Endodermal cell (in vitro differentiated cells): ENCODE measurements at regions not wholly inside any gene's neighbourhood (a gene's known extent, or its start where the extent isn't known, plus 50 kb on each side); places are given as distances from the start of the nearest gene placed in this dataset.

Source experiments
- DNase-seq: peaks from one replicate; pipeline ENCODE4 v3.0.0-alpha.2; 2017
- H3K27ac ChIP-seq: 2 replicates; pipeline ENCODE4 v1.5.1; 2013; ENCODE audit warnings: mild to moderate bottlenecking, low read depth, low read length, moderate library complexity
- H3K27me3 ChIP-seq: 2 replicates; pipeline ENCODE4 v1.6.1; 2013; ENCODE audit warnings: mild to moderate bottlenecking, low read length, moderate library complexity; ENCODE audit not compliant: insufficient read depth, control insufficient read depth, poor library complexity, severe bottlenecking
- H3K36me3 ChIP-seq: 2 replicates; pipeline ENCODE4 v1.7.0; 2013; ENCODE audit warnings: mild to moderate bottlenecking, low read length, moderate library complexity; ENCODE audit not compliant: control insufficient read depth, insufficient read depth
- H3K4me1 ChIP-seq: one replicate; pipeline ENCODE4 v1.7.0; 2013; ENCODE audit warnings: low read length; ENCODE audit not compliant: control insufficient read depth, insufficient read depth
- H3K4me3 ChIP-seq: 2 replicates; pipeline ENCODE4 v1.5.1; 2013; ENCODE audit warnings: mild to moderate bottlenecking, low read length, moderate library complexity
- H3K9ac ChIP-seq: 2 replicates; pipeline ENCODE4 v1.6.1; 2013; ENCODE audit warnings: mild to moderate bottlenecking, low read length, moderate library complexity; ENCODE audit not compliant: poor library complexity, severe bottlenecking; ENCODE audit errors: extremely low read depth
- H3K9me3 ChIP-seq: 2 replicates; pipeline ENCODE4 v1.6.1; 2013; ENCODE audit warnings: mild to moderate bottlenecking, low read length, moderate library complexity; ENCODE audit not compliant: control insufficient read depth
- H3K27ac Mint-ChIP-seq: 2 replicates; pipeline ENCODE4 v1.8.0; 2020; ENCODE audit warnings: mixed read lengths
- H3K27me3 Mint-ChIP-seq: 2 replicates; pipeline ENCODE4 v1.8.0; 2021; ENCODE audit warnings: mild to moderate bottlenecking, mixed read lengths; ENCODE audit not compliant: insufficient read depth
- H3K36me3 Mint-ChIP-seq: 2 replicates; pipeline ENCODE4 v1.8.0; 2020; ENCODE audit warnings: low read depth, mixed read lengths
- H3K4me1 Mint-ChIP-seq: 2 replicates; pipeline ENCODE4 v1.8.0; 2020; ENCODE audit warnings: mixed read lengths
- H3K4me3 Mint-ChIP-seq: 2 replicates; pipeline ENCODE4 v1.8.0; 2020; ENCODE audit warnings: mild to moderate bottlenecking, moderate library complexity, mixed read lengths
- H3K9me3 Mint-ChIP-seq: 2 replicates; pipeline ENCODE4 v1.8.0; 2020; ENCODE audit warnings: mild to moderate bottlenecking, mixed read lengths
- CTCF ChIP-seq: fragments of 200-600 bp; sonication (generic); conservative IDR thresholded peaks from 2 replicates; pipeline ENCODE4 v1.5.0; 2021; ENCODE audit warnings: antibody characterized with exemption, mild to moderate bottlenecking
- WGBS, 2 experiments: methylation state at CpG; one replicate each; pipeline versions ENCODE4 v1.1.5 to v1.1.7; 2013; ENCODE audit warnings: missing lambda C conversion rate in 2 of 2, mixed read lengths in 1 of 2; ENCODE audit not compliant: insufficient coverage in 1 of 2, insufficient read length in 1 of 2; 5-methylcytosine and 5-hydroxymethylcytosine counted together

- H3K9me3 ChIP-seq: peaks cover 15% of the 10 kb centered on the region
- no peak overlapping the region for H3K9ac ChIP-seq
- H3K27me3 ChIP-seq: no peaks in the 10 kb centered on the region
- no peak overlapping the region for H3K4me3 ChIP-seq
- DNase-seq: no peak
- Mint-ChIP-seq H3K4me3 (no peak overlapping the region), H3K27me3 (peaks cover 6% of the 10 kb centered on the region), H3K36me3 (no peaks in the 10 kb centered on the region), H3K9me3 (peaks cover 17% of the 10 kb centered on the region), H3K4me1 (no peaks in the 10 kb centered on the region), H3K27ac (no peak overlapping the region)
- no peak overlapping the region for H3K27ac ChIP-seq
- TF ChIP-seq CTCF: no peak
- WGBS, 2 experiments: 92% methylated on average over 2 to 3 of the region's 3 CpGs
- no peaks in the 10 kb centered on the region for H3K4me1 ChIP-seq
- H3K36me3 ChIP-seq: no peaks in the 10 kb centered on the region
These were observed 424.4 kb downstream of the NPHP4 start for GRCh38 chr1:5567839-5568238.

- Histone ChIP-seq H3K27me3 (no peaks in the 10 kb centered on the region), H3K36me3 (no peaks in the 10 kb centered on the region), H3K4me3 (no peak overlapping the region), H3K9me3 (peaks cover 15% of the 10 kb centered on the region), H3K4me1 (peaks cover 5% of the 10 kb centered on the region), H3K9ac (no peak overlapping the region), H3K27ac (no peak overlapping the region)
- Mint-ChIP-seq H3K4me1 (peaks cover 5% of the 10 kb centered on the region), H3K27ac (no peak overlapping the region), H3K9me3 (peaks cover 17% of the 10 kb centered on the region), H3K36me3 (no peaks in the 10 kb centered on the region), H3K4me3 (no peak overlapping the region), H3K27me3 (peaks cover 2% of the 10 kb centered on the region)
- DNase-seq: no peak
- no peak for TF ChIP-seq CTCF
- 83 to 93% methylated on average over 2 to 4 of the region's 4 CpGs for WGBS, 2 experiments
These were observed 425.3 kb downstream of the NPHP4 start for GRCh38 chr1:5566924-5567323.

GRCh38 chr1:5565281-5566125 is 426.7 kb downstream of the NPHP4 start:
- Histone ChIP-seq H3K4me1 (peaks cover 5% of the 10 kb centered on the region), H3K4me3 (no peak overlapping the region), H3K27ac (no peak overlapping the region), H3K36me3 (no peaks in the 10 kb centered on the region), H3K9ac (no peak overlapping the region), H3K9me3 (peaks cover 19% of the 10 kb centered on the region), H3K27me3 (no peaks in the 10 kb centered on the region)
- H3K9me3 Mint-ChIP-seq: peaks cover 11% of the 10 kb centered on the region
- H3K4me3 Mint-ChIP-seq: no peak overlapping the region
- TF ChIP-seq CTCF: no peak
- no peaks in the 10 kb centered on the region for H3K36me3 Mint-ChIP-seq
- peaks cover 6% of the 10 kb centered on the region for H3K4me1 Mint-ChIP-seq
- DNase-seq: no peak
- H3K27me3 Mint-ChIP-seq: peaks cover 2% of the 10 kb centered on the region
- H3K27ac Mint-ChIP-seq: no peak overlapping the region
- WGBS, 2 experiments: 80 to 85% methylated on average over 13 to 19 of the region's 19 CpGs
